Head of caudate nucleus (tissue), 42 donors: ENCODE measurements at regions not wholly inside any gene's neighbourhood (a gene's known extent, or its start where the extent isn't known, plus 50 kb on each side); places are given as distances from the start of the nearest gene placed in this dataset.
"Not testable (repeated sequence)": the region's sequence is repeated elsewhere in the genome, so short reads cannot be mapped to it uniquely, and the experiment has no call there.

ENCODE experiments used
- DNase-seq, 42 donors: peaks; one replicate each; pipeline versions ENCODE4 v3.0.0 to v3.0.0-alpha.2; 2020 to 2021; ENCODE audit warnings: mixed read lengths in 7 of 42
- intact Hi-C: fragments of 100-400 bp; cut with DNase I; formaldehyde crosslinking; loops from one replicate; pipeline ENCODE4 v1.15.0; 2022

- no peak for DNase-seq
- intact Hi-C loops = no loop called here
Observed at GRCh38 chrX:64853424-64853823, 122.8 kb downstream of the ZC4H2 start.

DNA sequence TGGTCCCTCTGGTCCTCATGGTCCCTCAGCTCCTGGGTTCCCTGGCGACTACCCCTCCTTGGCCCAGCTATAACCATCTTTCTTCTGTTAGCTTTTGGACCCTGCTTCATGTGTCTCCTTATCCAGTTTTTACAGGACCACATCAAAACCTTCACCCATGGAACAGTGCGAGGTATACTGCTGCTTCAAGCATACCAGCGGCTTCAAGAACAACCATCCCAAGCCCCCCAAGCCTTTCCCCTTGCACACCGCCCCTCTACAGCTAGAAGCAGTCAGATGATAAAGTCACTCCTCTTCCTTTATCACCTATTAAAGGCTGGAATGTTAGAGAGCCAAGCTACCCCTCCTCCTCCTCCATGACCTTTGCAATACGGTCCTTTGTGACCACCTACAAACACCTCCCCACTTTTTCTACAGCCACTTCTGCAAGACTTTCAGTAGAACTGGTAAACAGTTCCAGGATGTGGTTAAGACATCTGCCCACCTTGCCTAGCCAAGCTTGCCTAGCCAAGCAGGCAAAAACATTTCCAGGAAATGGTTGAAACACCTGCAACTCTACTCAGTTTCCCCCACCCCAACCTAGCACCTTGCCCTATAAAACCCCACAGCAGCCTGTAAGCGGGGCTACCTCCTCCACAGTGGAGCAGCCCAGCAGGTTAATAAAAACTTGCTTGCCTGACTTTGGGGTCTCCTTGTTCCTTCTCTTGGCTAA, 125.7 kb downstream of the ZC4H2 start:
- intact Hi-C loops = no loop called here
- DNase-seq = no peak

DNA sequence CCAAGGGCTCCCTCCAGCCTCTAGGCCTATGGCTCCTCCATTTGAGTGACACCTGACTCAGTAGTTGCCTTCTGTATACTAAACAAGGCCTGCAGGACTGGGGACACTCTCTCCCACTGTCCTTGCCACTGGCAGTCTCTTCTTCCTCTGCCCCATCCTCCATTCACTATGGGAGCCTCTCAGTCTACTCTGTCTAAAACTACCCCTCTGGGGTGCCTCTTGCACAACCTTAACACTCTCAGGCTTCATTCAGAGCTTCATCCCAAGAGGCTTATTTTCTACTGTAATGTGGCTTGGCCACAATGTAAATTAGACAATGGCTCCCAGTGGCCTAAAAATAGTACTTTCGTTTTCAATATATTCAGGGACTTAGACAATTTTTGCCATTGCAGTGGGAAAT, 133.0 kb downstream of the ZC4H2 start:
- intact Hi-C loops = no loop called here
- no peak for DNase-seq

DNA sequence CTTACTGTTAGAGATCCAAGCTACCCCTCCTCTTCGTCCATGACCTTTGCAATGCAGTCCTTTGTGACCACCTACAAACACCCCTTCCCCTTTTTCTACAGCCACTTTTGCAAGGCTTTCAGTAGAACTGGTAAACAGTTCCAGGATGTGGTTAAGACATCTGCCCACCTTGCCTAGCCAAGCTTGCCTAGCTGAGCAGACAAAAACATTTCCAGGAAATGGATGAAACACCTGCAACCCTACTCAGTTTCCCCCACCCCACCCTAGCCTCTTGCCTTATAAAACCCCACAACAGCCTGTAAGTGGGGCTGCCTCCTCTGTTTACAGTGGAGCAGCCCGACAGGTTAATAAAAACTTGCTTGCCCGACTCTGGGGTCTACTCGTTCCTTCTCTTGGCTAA, 133.8 kb downstream of the ZC4H2 start:
- no peak for DNase-seq
- intact Hi-C loops = no loop called here

DNA sequence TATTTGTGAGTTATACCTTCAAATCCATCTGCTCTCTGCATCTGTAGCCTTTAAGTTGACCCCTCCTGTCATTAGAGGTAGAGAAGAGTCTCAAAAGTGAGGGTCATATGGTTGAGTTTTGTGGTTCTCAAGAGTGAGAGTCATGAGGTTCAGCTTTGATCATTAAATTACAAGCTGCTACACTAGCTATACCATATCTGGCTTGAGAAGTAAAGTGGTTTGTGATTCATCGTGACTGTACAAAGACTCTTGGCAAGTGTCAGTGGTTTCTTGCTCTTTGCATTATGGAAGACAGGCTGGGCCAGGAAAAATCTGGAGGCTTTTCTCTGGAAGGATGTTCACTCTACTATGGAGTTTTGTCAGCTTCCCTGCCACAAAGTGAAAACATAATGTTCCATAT, 170.6 kb downstream of the ZC4H2 start:
- no peak for DNase-seq
- intact Hi-C loops = no loop called here

GRCh38 chrX:64792598-64793337, 183.5 kb downstream of the ZC4H2 start:
- no peak for DNase-seq
- intact Hi-C loops = no loop called here

GRCh38 chrX:64782923-64783322, 193.3 kb downstream of the ZC4H2 start:
- intact Hi-C loops = no loop called here
- no peak for DNase-seq

- intact Hi-C loops = no loop called here
- DNase-seq = no peak
Observed at GRCh38 chrX:64758047-64758446, 218.2 kb downstream of the ZC4H2 start.

GRCh38 chrX:64739792-64740378, 236.4 kb downstream of the ZC4H2 start:
- intact Hi-C loops = no loop called here
- no peak for DNase-seq

- peak in 1 of 42 donors; percentile 27 for DNase-seq
- intact Hi-C loops = no loop called here
Observed at GRCh38 chrX:64698317-64698716, 277.9 kb downstream of the ZC4H2 start.

GRCh38 chrX:64695372-64695771, 280.9 kb downstream of the ZC4H2 start:
- DNase-seq, intact Hi-C loops: not testable (repeated sequence)

GRCh38 chrX:64662876-64663275, 267.6 kb upstream of the MTMR8 start:
- no peak for DNase-seq
- intact Hi-C loops = no loop called here

- intact Hi-C loops, DNase-seq: not testable (repeated sequence)
Observed at GRCh38 chrX:64657229-64657628, 262.0 kb upstream of the MTMR8 start.

DNA sequence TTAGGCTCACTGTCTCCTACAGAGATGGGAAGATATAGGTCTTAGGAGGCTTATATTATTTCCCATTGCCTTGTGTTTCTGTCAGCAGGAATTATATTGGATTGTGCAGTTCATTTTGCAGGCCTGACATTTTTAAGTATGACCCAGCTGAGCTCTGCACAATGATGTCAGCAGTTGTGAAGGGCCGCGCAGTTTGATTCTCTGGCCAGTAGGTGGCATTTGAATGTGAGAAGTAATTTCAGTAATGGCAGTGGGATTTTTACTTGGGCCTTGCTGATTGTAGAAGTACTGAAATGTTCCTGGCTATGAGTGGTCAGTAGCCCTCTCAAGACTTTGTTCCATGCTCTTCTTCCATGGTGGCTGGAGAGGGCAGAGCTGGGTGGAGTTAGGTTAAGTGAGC, 247.2 kb upstream of the MTMR8 start:
- DNase-seq = no peak
- intact Hi-C loops = no loop called here
